MM.1S (cell line): ENCODE measurements at regions not wholly inside any gene's neighbourhood (a gene's known extent, or its start where the extent isn't known, plus 50 kb on each side); places are given as distances from the start of the nearest gene placed in this dataset.

Experiments
- EZH2 ChIP-seq: fragments of 300-600 bp; sonication (generic); optimal IDR thresholded peaks from 2 replicates; pipeline ENCODE3; 2017; ENCODE audit warnings: low read depth, mild to moderate bottlenecking, antibody characterized with exemption, low read length, mixed read lengths
- EZH2phosphoT487 ChIP-seq: fragments of 300-600 bp; sonication (generic); IDR thresholded peaks from 2 replicates; pipeline ENCODE4 v1.6.1; 2018; ENCODE audit warnings: antibody characterized with exemption, low read length
- TF ChIP-seq, protein P1 (sequence below): fragments of 300-600 bp; sonication (generic); IDR thresholded peaks from 2 replicates; pipeline ENCODE4 v1.5.1; 2016; ENCODE audit warnings: antibody characterized with exemption, low read length, mixed read lengths

DNA sequence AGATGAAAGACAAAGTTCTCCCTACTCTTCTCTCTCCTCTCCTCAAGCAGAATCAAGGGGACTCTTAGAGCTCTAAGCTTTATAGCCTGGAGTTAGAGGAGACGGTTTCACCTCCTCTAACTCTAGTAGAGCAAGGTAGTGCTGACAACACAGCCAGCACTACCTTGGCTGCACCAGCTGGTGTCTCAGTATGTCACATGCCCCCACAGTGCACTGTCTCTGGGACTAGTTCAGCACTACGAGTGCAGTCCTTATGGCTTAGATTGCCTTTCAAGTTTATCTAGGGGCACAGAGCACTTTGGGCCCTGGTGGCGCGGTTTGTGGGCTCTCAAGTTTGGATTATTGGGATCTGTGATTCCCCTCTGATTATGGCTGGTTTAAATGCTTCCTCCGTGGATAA, 614.1 kb upstream of the NECTIN3 start:
- TF ChIP-seq EZH2phosphoT487 (no peak), EZH2 (no peak)
- TF ChIP-seq, protein P1, sequence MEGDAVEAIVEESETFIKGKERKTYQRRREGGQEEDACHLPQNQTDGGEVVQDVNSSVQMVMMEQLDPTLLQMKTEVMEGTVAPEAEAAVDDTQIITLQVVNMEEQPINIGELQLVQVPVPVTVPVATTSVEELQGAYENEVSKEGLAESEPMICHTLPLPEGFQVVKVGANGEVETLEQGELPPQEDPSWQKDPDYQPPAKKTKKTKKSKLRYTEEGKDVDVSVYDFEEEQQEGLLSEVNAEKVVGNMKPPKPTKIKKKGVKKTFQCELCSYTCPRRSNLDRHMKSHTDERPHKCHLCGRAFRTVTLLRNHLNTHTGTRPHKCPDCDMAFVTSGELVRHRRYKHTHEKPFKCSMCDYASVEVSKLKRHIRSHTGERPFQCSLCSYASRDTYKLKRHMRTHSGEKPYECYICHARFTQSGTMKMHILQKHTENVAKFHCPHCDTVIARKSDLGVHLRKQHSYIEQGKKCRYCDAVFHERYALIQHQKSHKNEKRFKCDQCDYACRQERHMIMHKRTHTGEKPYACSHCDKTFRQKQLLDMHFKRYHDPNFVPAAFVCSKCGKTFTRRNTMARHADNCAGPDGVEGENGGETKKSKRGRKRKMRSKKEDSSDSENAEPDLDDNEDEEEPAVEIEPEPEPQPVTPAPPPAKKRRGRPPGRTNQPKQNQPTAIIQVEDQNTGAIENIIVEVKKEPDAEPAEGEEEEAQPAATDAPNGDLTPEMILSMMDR = no peak
